HG03565 (cell line): ENCODE measurements at regions not wholly inside any gene's neighbourhood (a gene's known extent, or its start where the extent isn't known, plus 50 kb on each side); places are given as distances from the start of the nearest gene placed in this dataset.
"Not testable (repeated sequence)": the region's sequence is repeated elsewhere in the genome, so short reads cannot be mapped to it uniquely, and the experiment has no call there.

Source experiments
- ATAC-seq: cut with Tn5 transposase; IDR thresholded peaks from one replicate; pipeline ENCODE4 v1.9.1; 2021; ENCODE audit warnings: mild to moderate bottlenecking, moderate library complexity; ENCODE audit not compliant: unreplicated experiment

DNA sequence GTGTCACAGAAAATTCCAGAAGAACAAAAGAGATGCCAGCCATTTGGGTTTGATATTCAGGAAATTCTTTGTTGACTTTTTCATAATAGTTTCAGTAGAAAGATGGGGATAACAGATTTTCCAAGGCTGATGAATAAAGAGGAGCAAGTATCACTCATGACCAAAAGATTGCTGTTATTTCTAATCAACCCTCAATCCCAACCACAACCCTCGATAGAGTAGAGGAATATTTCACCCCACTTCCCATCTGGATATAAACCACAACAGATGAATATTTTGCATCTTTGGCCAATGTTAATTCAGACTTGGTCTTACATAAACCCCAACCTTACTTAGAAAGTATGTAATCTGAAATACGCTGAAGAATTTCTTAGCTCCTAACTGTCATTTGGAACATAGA is 232.4 kb downstream of the SEC16B start:
- ATAC-seq = no peak

DNA sequence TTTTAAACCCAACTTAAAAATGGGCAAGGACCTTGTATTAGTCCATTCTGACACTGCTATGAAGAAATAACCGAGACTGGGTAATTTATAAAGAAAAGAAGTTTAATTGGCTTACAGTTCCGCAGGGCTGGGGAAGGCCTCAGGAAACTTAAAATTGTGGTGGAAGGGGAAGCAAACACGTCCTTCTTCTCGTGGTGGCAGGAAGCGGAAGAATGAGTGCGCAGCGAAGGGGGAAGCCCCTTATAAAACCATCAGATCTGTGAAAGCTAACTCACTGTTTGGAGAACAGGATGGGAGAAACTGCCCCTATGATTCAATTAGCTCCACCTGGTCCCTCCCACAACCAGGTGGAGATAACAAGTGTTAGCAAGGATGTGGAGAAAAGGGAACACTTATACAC is 237.7 kb downstream of the SEC16B start:
- no peak for ATAC-seq

DNA sequence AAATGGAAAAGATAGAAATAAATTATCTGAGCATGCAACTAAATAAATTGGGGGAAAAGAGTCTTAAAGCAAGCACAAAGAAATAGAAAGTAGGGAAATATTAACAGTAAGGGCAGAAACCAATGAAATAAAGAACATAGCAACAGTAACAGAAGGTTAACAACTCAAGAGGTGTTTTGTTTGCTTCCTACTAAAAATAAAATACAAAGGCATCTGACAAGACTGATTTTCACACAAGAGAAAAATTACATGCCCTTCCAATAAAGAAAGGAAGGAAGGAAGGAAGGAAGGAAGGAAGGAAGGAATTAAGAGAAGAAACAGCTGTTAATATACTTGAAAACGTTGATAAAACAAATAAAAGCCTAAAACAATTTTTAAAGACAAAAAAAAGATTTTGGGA is 240.2 kb downstream of the SEC16B start:
- ATAC-seq = no peak

DNA sequence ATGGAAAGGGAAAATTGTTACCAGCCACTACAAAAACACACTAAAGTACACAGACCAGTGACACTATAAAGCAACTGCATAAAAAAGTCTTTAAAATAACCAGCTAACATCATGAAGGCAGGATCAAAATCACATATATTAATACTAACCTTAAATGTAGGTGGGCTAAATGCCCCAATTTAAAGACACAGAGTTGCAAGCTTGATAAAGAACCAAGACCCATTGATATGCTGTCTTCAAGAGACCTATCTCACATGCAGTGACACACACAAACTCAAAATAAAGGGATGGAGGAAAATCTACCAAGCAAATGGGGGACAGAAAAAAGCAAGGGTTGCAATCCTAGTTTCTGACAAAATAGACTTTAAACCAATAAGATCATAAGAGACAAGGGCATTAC is 246.3 kb downstream of the SEC16B start:
- no peak for ATAC-seq

DNA sequence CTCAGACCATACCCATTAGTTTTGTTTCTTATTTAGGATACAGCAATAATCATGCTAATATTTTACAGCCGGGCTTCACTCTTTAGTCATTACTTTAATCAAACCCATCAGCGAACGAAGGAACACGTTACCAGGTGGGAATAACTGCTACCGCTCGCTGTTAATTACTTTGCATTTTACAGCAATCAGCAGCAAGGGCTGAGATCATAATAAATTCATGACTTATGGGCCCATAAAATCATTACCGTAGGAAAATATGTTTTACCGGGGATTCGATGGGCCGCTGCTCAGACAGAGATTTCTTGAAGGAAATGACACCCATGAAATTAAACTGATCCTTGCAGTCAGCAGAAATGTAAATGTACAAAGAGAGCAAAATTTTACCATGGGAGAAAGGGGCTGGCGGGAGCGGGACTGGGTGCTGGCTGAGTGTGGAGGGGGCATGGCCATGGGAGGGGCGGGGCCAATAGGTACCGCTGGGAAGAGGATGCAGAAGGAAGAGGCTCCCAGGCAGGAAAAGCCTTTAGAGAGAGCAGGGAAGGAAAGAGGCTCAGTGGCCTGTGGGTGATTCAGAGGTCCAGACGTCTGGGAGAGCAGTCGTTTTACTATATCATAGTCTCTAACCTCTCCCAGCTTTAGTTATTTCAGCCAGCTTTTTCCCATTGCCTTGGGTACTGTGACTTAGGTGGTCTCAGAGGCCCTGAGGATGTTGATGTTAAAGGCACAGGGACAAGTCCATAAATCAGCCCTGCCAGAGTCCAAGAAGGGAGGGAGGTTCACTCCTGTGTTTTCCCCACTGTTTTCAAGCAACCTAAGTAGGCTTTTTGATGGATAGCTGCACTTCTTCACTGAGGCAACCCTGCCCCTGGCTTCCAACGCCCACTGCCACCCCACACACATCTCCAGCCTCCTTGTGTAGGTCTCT is 258.9 kb downstream of the SEC16B start:
- no peak for ATAC-seq

DNA sequence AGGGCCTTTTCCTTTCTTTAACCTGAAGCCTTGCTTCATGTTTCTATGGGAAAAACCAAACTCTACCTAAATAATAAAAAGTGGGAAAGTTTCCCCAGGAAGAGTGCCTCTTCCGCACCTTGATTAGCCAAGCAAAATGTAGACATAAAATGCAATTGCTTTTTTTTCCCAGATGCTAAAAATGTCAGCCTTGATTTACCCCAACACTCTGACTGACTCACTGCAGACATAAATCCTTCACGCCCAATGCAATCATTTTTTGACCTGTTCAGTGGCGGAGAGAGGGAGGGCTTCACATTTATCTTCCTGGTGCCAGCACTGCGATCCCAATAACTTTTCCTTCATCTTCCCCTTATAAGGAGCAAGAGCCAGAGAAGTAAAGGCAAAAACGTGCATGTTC is 261.5 kb downstream of the SEC16B start:
- no peak for ATAC-seq

DNA sequence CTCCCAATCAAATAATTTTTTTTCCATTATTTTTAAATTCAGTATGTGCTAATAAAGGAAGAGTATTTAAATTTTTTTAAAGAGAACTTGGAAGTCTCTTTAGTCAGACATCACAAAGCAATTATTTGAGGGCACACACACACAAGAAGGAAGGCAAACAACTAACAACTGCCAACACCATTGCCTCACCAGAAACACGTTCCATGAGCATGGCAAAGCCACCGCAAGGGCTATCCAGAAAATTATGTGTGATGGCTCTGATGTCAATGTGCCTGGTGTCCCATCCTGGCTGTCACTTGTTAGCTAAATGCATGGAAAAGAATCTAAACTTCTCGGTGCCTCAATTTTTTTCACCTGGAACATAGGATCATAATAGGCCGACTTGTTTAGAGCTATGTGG is 262.9 kb downstream of the SEC16B start:
- no peak for ATAC-seq

DNA sequence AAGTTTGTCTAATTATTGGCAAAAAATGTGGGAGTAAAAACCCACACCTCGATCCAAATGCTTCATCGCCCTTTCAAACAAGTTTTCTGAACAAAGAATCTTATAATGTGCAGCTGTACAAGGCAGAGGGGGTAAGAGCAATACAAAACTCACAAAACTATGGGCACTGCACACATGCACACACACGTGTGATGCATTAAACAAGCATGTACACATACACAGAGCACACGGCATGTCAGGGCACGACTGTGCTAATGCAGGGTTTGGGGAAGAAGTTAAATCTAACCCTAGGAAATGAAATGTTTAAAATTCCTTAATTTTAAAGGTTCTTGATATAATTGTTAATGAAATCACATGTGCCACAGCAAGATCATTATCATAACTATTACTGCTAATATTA is 264.0 kb downstream of the SEC16B start:
- ATAC-seq = no peak

DNA sequence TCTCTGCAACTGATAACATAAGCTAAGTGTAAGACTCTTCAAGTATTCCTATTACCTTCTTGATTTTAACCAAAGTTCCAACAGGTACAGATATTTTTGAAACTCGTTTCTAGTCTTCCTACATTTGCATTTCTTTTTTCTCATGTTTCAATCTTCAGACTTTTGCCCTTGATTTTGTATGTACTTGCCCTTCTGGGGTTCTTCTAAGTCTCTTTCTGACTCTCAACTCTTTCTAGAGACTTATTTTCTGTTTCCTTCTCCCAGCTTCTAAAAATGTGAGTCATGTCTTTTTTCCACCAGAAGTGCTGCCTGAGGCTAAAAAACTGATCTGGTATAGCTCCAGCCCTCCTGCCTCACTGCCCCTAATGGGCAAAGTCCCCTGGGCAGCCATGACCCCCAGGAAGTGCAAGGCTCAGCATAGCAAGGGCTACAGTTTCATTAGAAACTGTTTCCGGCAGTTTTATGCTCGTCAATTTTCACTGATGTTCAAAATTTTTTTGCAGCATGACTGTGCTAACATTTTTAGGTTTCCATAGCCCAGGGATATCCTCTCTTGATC is 265.9 kb downstream of the SEC16B start:
- ATAC-seq = no peak

DNA sequence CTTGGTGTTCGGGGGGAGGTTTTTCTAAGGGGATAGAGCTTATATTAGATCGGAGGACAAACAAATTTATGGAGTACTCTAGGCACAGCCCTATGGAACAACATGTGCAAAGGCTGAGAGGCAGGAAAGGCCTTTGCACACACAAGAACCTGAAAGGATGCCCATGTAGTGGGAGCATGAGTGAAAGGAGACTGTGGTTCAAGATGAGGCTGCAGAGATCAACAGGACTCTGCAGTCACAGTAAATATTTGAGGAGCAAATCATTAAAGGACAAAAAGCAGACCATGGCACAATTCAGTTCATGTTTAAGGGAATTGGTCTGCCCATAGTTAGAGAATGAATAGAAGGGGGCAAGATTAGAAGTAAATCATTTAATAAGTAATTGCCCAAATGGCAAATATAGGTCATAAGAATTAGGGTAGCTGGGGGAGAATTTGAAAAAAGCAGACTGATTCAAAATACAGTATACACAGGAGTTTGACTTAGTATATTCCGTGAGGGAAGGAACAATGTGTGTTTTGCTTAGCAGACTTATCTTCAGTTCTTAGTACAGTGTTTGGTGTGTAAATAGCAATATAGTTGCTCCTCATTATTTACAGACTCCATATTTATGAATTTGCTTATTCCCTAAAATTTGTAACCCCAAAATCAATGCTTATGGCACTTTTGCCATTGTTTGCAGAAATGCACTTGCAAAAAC is 268.1 kb downstream of the SEC16B start:
- ATAC-seq = no peak

DNA sequence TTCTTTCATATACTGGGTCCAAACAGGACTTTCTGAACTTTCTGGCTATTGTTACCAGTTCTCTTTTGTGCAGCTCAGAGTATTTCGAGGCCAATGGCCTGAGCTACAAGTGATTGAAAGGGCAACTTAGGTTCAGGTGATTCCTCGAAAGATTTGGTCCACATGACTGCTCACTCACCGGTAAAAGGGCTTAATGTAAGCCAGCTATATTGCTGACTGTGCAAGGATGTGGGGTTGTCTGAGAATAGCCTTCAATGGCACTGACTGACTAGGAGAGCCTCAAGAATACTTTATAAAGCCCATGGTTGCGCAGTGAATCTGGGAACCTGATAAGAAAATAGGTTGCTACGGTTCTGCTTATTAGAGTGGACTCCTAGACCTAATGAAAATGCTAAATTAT is 269.0 kb downstream of the SEC16B start:
- no peak for ATAC-seq

DNA sequence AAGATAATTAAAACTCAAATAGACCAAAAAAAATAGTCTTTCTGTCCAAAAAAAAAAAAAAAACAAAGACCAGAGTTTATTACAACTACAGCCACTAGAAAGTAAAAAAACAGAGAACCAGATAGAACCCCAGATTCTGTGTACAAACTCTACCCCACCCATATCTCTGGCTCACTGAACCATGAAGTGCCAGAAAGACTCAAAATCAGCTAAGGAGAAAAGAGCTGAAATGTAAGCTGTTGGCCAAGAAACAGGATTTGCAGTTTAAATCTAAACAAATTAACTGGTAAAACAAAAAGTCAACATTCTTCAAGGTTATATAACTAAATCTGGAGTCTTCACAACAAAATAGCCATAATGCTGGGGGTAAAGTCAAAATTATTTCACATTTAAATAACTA is 278.9 kb downstream of the SEC16B start:
- ATAC-seq = no peak

DNA sequence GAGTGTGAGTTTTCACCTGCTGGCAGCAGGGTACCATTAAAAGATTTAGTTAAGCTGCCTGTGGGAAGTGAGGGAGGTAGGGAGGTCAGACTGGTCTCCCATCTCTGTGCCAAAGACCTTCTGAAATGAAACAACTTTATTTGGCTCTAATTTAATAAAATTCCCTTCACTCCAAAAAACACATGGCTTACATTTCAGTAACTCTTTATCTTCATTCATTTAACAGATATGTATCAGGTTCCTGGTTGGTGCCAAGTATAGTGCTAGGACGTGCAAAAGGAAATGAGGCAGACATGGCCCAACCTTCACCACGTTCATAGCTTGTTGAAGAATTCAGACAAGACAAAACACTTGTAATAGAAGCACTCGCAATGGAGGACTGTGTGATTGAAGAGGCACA is 282.3 kb downstream of the SEC16B start:
- ATAC-seq = no peak

DNA sequence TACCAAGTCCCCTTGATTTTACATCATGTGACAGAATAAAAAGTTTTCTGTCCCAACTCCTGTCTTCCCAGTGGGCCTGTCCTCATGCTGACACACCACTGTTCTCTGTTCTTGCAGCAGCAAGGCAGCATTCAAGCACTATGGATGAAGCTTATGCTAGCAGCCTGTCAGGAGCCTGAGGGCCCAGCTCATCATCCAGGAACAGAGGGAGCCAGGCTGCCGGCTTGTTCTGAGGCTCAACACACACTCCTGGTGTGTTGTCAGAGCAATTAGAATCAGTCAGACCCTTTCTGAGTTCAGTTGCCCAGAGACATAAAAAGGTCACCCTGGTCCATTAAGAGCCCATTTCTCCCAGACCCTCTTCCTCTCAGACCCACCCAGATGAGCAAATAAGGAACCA is 282.9 kb downstream of the SEC16B start:
- ATAC-seq = no peak

DNA sequence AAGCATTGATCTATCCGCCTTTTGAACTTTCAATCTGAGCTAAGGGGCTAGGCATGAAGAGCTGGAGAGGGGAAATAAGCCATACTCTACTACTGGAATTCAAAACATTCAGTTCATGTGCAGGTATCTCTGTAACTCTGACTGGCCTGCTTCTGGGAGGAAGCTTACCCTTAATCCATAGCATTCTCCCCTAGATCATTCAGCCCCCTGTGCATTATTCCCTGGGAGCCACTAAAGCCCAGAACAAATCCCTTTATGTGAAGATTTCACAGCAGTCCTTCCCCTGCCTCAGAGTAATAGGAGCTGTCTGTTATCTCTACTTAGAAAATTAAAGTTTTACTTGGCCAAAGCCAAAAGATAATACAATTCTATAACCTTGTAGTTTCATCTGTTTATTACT is 300.7 kb downstream of the SEC16B start:
- no peak for ATAC-seq

DNA sequence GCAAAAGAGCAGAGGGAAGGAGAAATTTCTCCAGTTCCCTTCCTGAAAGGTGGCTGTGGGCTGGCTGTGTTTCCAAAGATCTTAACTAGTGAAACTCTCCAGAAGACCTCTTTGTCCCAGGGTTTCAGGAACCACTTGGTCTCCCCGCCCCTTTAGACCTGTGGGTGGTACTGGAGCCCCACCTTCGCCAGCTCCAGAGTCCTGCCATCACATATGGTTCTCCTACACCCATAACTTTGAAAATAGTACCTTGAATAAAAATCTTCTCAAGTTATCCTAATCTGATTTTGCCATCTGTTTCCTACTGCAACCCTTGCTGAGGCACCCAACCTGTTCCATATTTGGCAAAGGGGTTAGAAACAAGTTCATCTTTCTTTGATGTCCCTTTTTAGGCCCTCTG is 303.9 kb downstream of the SEC16B start:
- no peak for ATAC-seq

DNA sequence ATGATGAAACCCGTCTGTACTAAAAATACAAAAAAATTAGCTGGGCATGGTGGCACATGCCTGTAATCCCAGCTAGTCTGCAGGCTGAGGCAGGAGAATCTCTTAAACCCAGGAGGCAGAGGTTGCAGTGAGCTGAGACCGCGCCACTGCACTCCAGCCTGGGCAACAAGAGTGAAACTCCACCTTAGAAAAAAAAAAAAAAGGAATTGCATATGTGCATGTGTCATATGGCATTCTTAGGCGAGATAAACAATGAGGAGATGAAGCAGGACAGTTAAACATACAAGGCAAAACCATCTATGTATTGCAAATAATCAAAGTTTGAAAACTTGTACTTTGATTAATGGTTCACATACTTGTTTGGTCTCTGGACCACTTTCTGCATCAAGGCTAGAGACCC is 305.1 kb downstream of the SEC16B start:
- not testable (repeated sequence) for ATAC-seq

DNA sequence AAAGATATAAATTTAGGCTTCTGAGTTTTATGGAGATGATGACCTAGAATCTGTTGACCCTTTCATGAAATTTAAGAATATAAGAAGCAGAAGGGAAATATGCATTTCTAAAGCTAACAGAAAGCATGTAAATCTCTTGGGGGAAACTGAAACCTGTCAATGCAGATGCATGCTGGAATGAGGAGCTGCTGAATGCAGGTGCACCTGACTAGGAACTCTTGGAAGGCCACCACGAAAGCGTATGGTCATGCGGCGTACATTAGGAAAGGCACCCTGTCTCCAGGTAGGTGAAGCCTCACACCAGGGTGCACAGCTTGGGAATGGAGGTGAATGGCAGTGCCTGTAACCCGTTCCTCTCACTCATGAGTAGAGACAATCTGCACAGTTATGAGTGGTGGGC is 309.7 kb downstream of the SEC16B start:
- no peak for ATAC-seq

DNA sequence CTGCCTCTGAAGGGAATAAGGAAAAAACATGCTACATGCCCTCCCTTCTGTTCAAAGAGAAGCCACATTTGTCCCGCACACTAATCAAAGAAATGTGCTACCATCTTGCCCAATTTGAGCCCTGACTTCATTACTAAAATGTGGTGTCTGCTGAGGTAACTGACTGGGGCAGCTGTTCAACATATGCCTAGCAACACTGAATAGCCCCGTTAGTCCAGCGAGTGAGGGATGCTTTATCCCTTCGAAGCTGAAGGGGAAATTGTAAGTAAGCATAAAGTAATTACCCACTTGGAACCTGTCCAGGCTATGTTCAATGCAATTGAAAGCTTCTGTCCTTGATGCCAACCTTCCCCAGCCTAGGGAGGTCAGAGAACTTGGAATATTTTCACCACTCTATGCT is 310.6 kb downstream of the SEC16B start:
- no peak for ATAC-seq

DNA sequence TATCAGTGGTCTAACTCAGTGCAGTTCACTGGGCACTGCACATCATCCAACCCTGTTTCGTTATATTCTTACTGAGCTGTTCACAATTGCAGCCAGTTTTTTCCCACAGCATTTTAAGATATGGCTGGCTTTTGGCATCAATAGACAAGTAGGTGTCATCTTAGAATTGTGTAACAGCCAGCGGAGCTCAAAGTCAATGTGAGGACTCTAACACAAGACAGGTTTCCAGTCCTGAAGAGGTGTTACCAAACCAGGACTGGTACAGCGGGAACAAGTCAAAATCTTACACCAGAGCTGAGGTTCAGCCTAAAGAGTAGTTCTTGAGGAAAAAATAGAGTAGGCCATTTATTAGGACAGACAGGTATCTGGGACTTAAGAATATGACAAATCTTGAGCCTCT is 313.3 kb downstream of the SEC16B start:
- no peak for ATAC-seq

DNA sequence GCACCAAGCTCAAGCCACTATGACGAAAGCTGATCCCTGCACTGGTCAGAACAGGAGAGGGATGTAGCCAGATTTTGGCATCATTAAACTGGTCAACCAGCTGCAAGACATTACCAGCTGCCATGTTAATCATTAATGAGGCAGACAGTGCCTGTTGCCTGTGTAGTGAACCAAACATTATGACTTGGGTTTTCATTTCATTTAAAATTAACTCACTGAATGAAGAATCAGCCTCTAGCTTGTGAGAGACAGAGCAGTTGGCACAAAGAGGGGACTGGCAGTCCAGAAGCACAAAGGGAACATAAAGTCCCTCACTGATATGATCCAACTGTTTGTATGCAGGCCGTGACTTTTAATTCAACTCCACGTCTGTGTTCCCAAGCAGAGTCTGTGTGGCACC is 318.9 kb downstream of the SEC16B start:
- ATAC-seq = no peak

DNA sequence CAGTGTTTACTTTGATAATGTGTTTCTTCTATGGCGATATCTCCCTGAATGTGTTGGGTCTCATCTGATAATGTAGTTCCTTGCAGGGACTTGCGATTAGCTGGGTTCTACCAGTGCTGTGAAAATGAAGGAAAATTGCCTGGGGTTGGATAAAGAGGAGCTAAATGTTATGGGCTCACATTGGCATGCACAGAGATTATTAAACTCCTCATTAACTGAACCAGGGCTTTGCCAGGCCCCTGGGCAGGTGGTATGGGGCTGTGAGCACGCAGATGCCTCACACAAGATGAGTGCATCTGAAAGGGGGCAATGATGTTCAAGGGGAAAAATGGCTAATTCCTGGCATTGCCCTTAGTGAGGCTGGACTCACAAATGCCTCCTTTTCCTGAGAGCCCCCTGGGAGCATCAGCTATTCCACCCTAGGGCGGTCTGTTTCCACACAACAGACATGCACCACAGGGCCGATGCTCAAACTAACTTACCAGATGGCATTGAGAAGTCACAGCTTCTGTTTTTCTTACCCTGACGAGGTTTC is 321.1 kb downstream of the SEC16B start:
- ATAC-seq = no peak
